HepG2 (cell line): ENCODE measurements at regions not wholly inside any gene's neighbourhood (a gene's known extent, or its start where the extent isn't known, plus 50 kb on each side); places are given as distances from the start of the nearest gene placed in this dataset.

Experiments
- ATAC-seq: fragments of 200-7000 bp; cut with Tn5 transposase; 3 replicates; pipeline ENCODE4 v1.9.1; 2020; ENCODE audit warnings: mild to moderate bottlenecking, moderate library complexity
- BruUV-seq: library from RNA; stranded (reverse); fragments of 400-500 nt; replicated peaks from 2 replicates; lab custom pipeline; 2021; lab: Mats Ljungman, UMichigan
- CTCF ChIA-PET: fragments of 300-600 bp; formaldehyde crosslinking; extraction: SDS; loops from one replicate; lab custom pipeline; 2021; ENCODE audit warnings: low total read pairs, inconsistent platforms, low intra/inter-chr PET ratio; lab: Yijun Ruan, JAX
- POLR2A ChIA-PET: fragments of 350-600 bp; sonication (Branson Sonifier 250); formaldehyde crosslinking; loops from one replicate; lab custom pipeline; 2020; ENCODE audit warnings: antibody characterized with exemption, inconsistent platforms; lab: Yijun Ruan, JAX
- DNase-seq: peaks from one replicate; pipeline ENCODE4 v3.0.0-alpha.2; 2015; ENCODE audit warnings: low spot score
- FAIRE-seq: peaks from 3 replicates; lab custom pipeline; 2011; peaks lifted over from hg19 to GRCh38; lab: Jason Lieb, UNC
- H2AFZ ChIP-seq: one replicate; pipeline ENCODE4 v1.6.1; 2011; ENCODE audit warnings: low read length, inconsistent platforms
- H3K27ac ChIP-seq: fragments of 300-600 bp; 3 replicates; pipeline ENCODE4 v1.8.0; 2011; ENCODE audit warnings: mixed run types, mild to moderate bottlenecking, mixed read lengths, low read length, inconsistent platforms; ENCODE audit not compliant: insufficient read depth; ENCODE audit errors: extremely low read length
- H3K27me3 ChIP-seq, 2 experiments: fragments of 200-600 bp in 1 of 2; 2 replicates in 1 of 2; 3 replicates in 1 of 2; pipeline versions ENCODE4 v1.6.0 to v1.8.0; 2011; ENCODE audit warnings: low read length in 2 of 2, mild to moderate bottlenecking in 2 of 2, moderate library complexity in 2 of 2, inconsistent platforms in 1 of 2; ENCODE audit not compliant: insufficient read depth in 2 of 2, control insufficient read depth in 1 of 2
- H3K36me3 ChIP-seq, 2 experiments: fragments of 200-600 bp in 1 of 2; replicated peaks in 1 of 2; 2 replicates in 1 of 2; 3 replicates in 1 of 2; pipeline versions ENCODE4 v1.5.1 to v1.8.0; 2011; ENCODE audit warnings: low read length in 2 of 2, inconsistent platforms in 1 of 2; ENCODE audit not compliant: insufficient read depth in 2 of 2, control insufficient read depth in 1 of 2
- H3K4me1 ChIP-seq: 2 replicates; pipeline ENCODE4 v1.5.1; 2012; ENCODE audit warnings: low read length, inconsistent platforms; ENCODE audit not compliant: insufficient read depth
- H3K4me2 ChIP-seq: 2 replicates; pipeline ENCODE4 v1.6.0; 2011; ENCODE audit warnings: low read depth, low read length, inconsistent platforms
- H3K4me3 ChIP-seq, 3 experiments: fragments of 200-600 bp in 1 of 3; sonication (generic), shearing (Covaris generic) in 1 of 3; replicated peaks in 1 of 3; 2 replicates each; pipeline ENCODE4 v1.5.1; 2011 to 2016; ENCODE audit warnings: low read length in 3 of 3, inconsistent platforms in 2 of 3, low read depth in 2 of 3, mild to moderate bottlenecking in 2 of 3, control low read depth in 1 of 3, mixed read lengths in 1 of 3; ENCODE audit not compliant: insufficient read depth in 1 of 3
- H3K79me2 ChIP-seq: one replicate; pipeline ENCODE4 v1.6.1; 2011; ENCODE audit warnings: low read length, inconsistent platforms; ENCODE audit not compliant: insufficient read depth
- H3K9ac ChIP-seq: 2 replicates; pipeline ENCODE4 v1.6.0; 2011; ENCODE audit warnings: mild to moderate bottlenecking, low read depth, low read length, inconsistent platforms; ENCODE audit not compliant: insufficient read depth
- H3K9me3 ChIP-seq: 2 replicates; pipeline ENCODE4 v1.5.1; 2012; ENCODE audit warnings: mild to moderate bottlenecking, low read length
- H4K20me1 ChIP-seq: 2 replicates; pipeline ENCODE4 v1.6.0; 2011; ENCODE audit warnings: inconsistent platforms, mild to moderate bottlenecking, low read length, moderate library complexity; ENCODE audit not compliant: insufficient read depth
- CERS6 ChIP-seq: sonication (generic); formaldehyde crosslinking; IDR thresholded peaks from 2 replicates; pipeline ENCODE4 v1.5.0; 2020; ENCODE audit warnings: missing genetic modification reagents
- HINFP ChIP-seq: sonication (generic); formaldehyde crosslinking; IDR thresholded peaks from 2 replicates; pipeline ENCODE4 v1.4.0; 2020; ENCODE audit warnings: low read depth, mild to moderate bottlenecking, missing genetic modification reagents
- MTERF4 ChIP-seq: sonication (generic); formaldehyde crosslinking; IDR thresholded peaks from 2 replicates; pipeline ENCODE4 v1.8.0; 2023; ENCODE audit warnings: mild to moderate bottlenecking, missing genetic modification reagents
- PBX3 ChIP-seq: sonication (generic); formaldehyde crosslinking; IDR thresholded peaks from 2 replicates; pipeline ENCODE4 v1.8.1; 2023; ENCODE audit warnings: missing genetic modification reagents, inconsistent platforms, borderline replicate concordance
- POGK ChIP-seq: sonication (generic); formaldehyde crosslinking; conservative IDR thresholded peaks from 2 replicates; pipeline ENCODE4 v1.8.0; 2022; ENCODE audit warnings: mild to moderate bottlenecking, moderate library complexity, missing genetic modification reagents
- SIX4 ChIP-seq: sonication (generic); formaldehyde crosslinking; IDR thresholded peaks from 2 replicates; pipeline ENCODE4 v1.4.0; 2020; ENCODE audit warnings: missing genetic modification reagents
- TEAD2 ChIP-seq: sonication (generic); formaldehyde crosslinking; IDR thresholded peaks from 2 replicates; pipeline ENCODE4 v1.9.0; 2021; ENCODE audit warnings: missing genetic modification reagents
- ZFP36 ChIP-seq: fragments of 150-350 bp; IDR thresholded peaks from 2 replicates; pipeline ENCODE4 v1.6.1; 2018; ENCODE audit warnings: borderline replicate concordance, low read length, low read depth; ENCODE audit not compliant: partially characterized antibody
- ZFP62 ChIP-seq: sonication (generic); formaldehyde crosslinking; IDR thresholded peaks from 2 replicates; pipeline ENCODE4 v1.4.0; 2020; ENCODE audit warnings: missing genetic modification reagents
- ZNF30 ChIP-seq: sonication (generic); formaldehyde crosslinking; IDR thresholded peaks from 2 replicates; pipeline ENCODE4 v1.5.0; 2020; ENCODE audit warnings: mild to moderate bottlenecking, missing genetic modification reagents
- ZNF350 ChIP-seq: sonication (generic); formaldehyde crosslinking; IDR thresholded peaks from 2 replicates; pipeline ENCODE4 v1.4.0; 2020; ENCODE audit warnings: mild to moderate bottlenecking, low read depth, missing genetic modification reagents, borderline replicate concordance
- ZNF710 ChIP-seq: sonication (generic); formaldehyde crosslinking; IDR thresholded peaks from 2 replicates; pipeline ENCODE4 v1.5.0; 2020; ENCODE audit warnings: mild to moderate bottlenecking, missing genetic modification reagents, borderline replicate concordance
- WGBS: methylation state at CpG from one replicate; pipeline ENCODE4 v1.1.6; 2017; ENCODE audit warnings: low lambda C conversion rate; 5-methylcytosine and 5-hydroxymethylcytosine counted together
- in situ Hi-C: cut with HindIII; loops from 2 replicates; pipeline ENCODE4 v1.10.0; 2017; ENCODE audit warnings: low pct_unique_long_range_greater_than_20kb; ENCODE audit not compliant: extremely low pct_ligation_motif_present
- intact Hi-C: fragments of 100-400 bp; cut with micrococcal nuclease; formaldehyde crosslinking; loops from one replicate; pipeline ENCODE4 v1.10.0; 2022; ENCODE audit not compliant: unreplicated experiment

- TF ChIP-seq CERS6 (CRISPR knock-in tag), result no peak
Observed at GRCh38 chr6:80441131-80441530, 334.7 kb downstream of the BCKDHB start (continued).

- Histone ChIP-seq H3K27ac (no peak overlapping the region), H3K9ac (no peak overlapping the region), H3K9me3 (no peaks in the 10 kb centered on the region), H4K20me1 (no peaks in the 10 kb centered on the region), H2AFZ (no peak overlapping the region), H3K4me1 (peaks cover 9% of the 10 kb centered on the region; the same call in 1 of the 2 replicates), H3K79me2 (no peaks in the 10 kb centered on the region), H3K27me3 (no peaks in the 10 kb centered on the region), H3K4me2 (no peak overlapping the region), H3K36me3 (no peaks in the 10 kb centered on the region), H3K4me3 (no peak overlapping the region)
- WGBS, result 42% methylated on average over 6 of the region's 6 CpGs
- FAIRE-seq, result no peak
- intact Hi-C loops (no loop called here), in situ Hi-C loops (no loop called here)
- ChIA-PET POLR2A (no interaction called here), CTCF (no interaction called here)
- ATAC-seq, result no peak
- TF ChIP-seq ZNF710 (no peak), TEAD2 (CRISPR knock-in tag) (no peak), ZFP36 (no peak), ZNF30 (CRISPR knock-in tag) (no peak), POGK (CRISPR knock-in tag) (no peak), ZFP62 (CRISPR knock-in tag) (no peak), ZNF350 (CRISPR knock-in tag) (no peak), HINFP (CRISPR knock-in tag) (no peak), PBX3 (CRISPR knock-in tag) (no peak), MTERF4 (no peak), SIX4 (CRISPR knock-in tag) (no peak)
- BruUV-seq, result no TSS peak
- no peak for DNase-seq
Observed at GRCh38 chr6:80440496-80441115, 334.1 kb downstream of the BCKDHB start.
